ENCODE measurements at regions not wholly inside any gene's neighbourhood (a gene's known extent, or its start where the extent isn't known, plus 50 kb on each side); places are given as distances from the start of the nearest gene placed in this dataset.

DNA sequence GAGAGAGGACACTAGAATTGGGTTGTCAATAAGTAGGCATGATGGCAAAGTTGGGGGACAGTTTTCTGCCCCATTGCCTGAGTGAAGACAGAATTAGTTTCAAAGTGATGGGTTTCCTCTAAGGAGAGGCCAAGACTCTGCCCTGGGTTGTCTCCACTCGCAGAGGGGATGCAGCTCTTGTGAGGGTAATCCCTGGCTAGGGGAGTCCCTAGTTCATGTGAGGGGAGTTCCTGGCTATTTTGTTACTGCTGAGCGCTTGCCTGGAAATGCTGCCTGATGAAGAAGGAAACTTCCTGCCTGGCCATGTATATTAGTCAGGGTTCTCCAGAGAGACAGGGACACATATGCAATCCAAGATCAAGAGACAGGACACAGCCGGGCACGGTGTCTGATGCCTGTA lies 501.5 kb downstream of the BCL11A start:
- H3K27me3 Mint-ChIP-seq = no peaks in the 10 kb centered on the region
- H3K36me3 ChIP-seq (ENCODE audit: insufficient read depth, low read length) = no peaks in the 10 kb centered on the region
- H3K36me3 Mint-ChIP-seq (ENCODE audit: low read depth) = no peaks in the 10 kb centered on the region
- no peaks in the 10 kb centered on the region for H3K9me3 Mint-ChIP-seq
- intact Hi-C loops (cut with DNase I, micrococcal nuclease) = no loop called here
- ChIA-PET CTCF (no interaction called here), POLR2A (no interaction called here)
- no peak overlapping the region for H3K27ac ChIP-seq (ENCODE audit: low read depth in 1 of 2, low read length in 2 of 2)
- H3K4me3 ChIP-seq (ENCODE audit: low read length) = no peak overlapping the region
- DNase-seq (no peak), ATAC-seq (ENCODE audit: poor library complexity) (no peak)
- H3K27me3 ChIP-seq (ENCODE audit: control insufficient read depth in 1 of 2, insufficient read depth in 2 of 2, low read length in 2 of 2) = no peaks in the 10 kb centered on the region
- no peak overlapping the region for H3K4me3 Mint-ChIP-seq
- H3K4me1 Mint-ChIP-seq (ENCODE audit: low read depth) = no peaks in the 10 kb centered on the region
- no peaks in the 10 kb centered on the region for H3K4me1 ChIP-seq (ENCODE audit: insufficient read depth, low read length)
- no peaks in the 10 kb centered on the region for H3K9me3 ChIP-seq (ENCODE audit: control insufficient read depth in 1 of 2, insufficient read depth in 1 of 2, low read length in 2 of 2)
- no peak overlapping the region for H3K27ac Mint-ChIP-seq
- TF ChIP-seq, protein P1, sequence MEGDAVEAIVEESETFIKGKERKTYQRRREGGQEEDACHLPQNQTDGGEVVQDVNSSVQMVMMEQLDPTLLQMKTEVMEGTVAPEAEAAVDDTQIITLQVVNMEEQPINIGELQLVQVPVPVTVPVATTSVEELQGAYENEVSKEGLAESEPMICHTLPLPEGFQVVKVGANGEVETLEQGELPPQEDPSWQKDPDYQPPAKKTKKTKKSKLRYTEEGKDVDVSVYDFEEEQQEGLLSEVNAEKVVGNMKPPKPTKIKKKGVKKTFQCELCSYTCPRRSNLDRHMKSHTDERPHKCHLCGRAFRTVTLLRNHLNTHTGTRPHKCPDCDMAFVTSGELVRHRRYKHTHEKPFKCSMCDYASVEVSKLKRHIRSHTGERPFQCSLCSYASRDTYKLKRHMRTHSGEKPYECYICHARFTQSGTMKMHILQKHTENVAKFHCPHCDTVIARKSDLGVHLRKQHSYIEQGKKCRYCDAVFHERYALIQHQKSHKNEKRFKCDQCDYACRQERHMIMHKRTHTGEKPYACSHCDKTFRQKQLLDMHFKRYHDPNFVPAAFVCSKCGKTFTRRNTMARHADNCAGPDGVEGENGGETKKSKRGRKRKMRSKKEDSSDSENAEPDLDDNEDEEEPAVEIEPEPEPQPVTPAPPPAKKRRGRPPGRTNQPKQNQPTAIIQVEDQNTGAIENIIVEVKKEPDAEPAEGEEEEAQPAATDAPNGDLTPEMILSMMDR (IDR thresholded peaks at IDR 0.05) = no peak

DNA sequence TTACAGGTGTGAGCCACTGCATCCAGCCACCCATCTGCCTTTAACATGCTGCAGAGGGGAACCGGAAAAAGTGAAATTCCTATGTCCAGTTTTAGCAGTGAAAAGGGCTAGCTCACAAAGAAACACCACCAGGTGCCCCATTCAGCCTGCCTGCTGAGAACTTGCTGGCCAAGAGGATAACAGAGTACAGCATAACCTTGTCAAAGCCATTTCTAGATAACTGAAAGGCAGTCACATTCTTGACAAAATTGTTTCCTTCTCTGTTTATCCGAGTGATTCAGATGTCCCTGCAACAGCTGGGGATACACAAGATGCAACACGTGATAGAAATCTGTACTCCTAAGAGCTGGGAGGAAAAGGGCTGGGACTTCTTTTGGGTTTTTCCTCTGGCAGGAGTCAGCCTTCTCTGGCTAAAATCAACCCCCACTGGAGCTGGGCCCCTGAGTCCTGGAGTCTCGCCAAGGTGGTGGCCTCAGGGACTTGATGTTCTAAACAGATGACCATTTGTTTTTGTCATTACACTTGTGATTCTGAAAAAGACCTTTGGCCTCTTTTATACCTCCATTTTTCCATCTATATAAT lies 505.4 kb downstream of the BCL11A start:
- TF ChIP-seq, protein P1 (IDR thresholded peaks at IDR 0.05) = no peak
- no peaks in the 10 kb centered on the region for H3K27me3 Mint-ChIP-seq
- no peaks in the 10 kb centered on the region for H3K27me3 ChIP-seq (ENCODE audit: control insufficient read depth in 1 of 2, insufficient read depth in 2 of 2, low read length in 2 of 2)
- H3K27ac Mint-ChIP-seq = no peak overlapping the region
- H3K36me3 ChIP-seq (ENCODE audit: insufficient read depth, low read length) = no peaks in the 10 kb centered on the region
- ATAC-seq (ENCODE audit: poor library complexity) = no peak
- H3K9me3 ChIP-seq (ENCODE audit: control insufficient read depth in 1 of 2, insufficient read depth in 1 of 2, low read length in 2 of 2) = no peaks in the 10 kb centered on the region
- no peaks in the 10 kb centered on the region for H3K4me1 Mint-ChIP-seq (ENCODE audit: low read depth)
- H3K4me3 Mint-ChIP-seq = no peak overlapping the region
- no peak overlapping the region for H3K27ac ChIP-seq (ENCODE audit: low read depth in 1 of 2, low read length in 2 of 2)
- no peaks in the 10 kb centered on the region for H3K36me3 Mint-ChIP-seq (ENCODE audit: low read depth)
- DNase-seq = no peak
- no peaks in the 10 kb centered on the region for H3K4me1 ChIP-seq (ENCODE audit: insufficient read depth, low read length)
- ChIA-PET POLR2A (no interaction called here), CTCF (no interaction called here)
- no peak overlapping the region for H3K4me3 ChIP-seq (ENCODE audit: low read length)
- intact Hi-C loops (cut with DNase I, micrococcal nuclease) = no loop called here
- no peaks in the 10 kb centered on the region for H3K9me3 Mint-ChIP-seq

DNA sequence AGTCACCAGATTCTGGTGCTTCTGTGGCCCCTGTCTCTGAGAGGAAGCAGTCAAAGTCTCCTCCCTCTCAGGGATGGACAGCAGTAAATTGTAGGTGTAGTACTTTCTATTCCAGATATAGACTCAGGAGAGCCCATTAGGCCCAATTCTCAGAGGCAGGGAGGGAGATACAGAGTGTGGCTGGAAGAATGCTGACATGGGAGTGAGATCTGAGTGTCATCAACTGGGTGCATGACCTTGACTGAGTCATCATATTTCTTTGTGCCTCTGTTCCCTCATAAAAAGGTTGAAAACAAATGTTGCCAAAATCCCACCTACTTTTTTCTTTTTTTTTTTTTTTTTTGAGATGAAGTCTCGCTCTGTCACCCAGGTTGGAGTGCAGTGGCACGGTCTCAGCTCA lies 506.1 kb downstream of the BCL11A start:
- CTCF ChIA-PET = no interaction called here
- no peaks in the 10 kb centered on the region for H3K9me3 Mint-ChIP-seq
- no peak overlapping the region for H3K4me3 Mint-ChIP-seq
- H3K4me1 Mint-ChIP-seq (ENCODE audit: low read depth) = no peaks in the 10 kb centered on the region
- Histone ChIP-seq H3K27ac (ENCODE audit: low read depth in 1 of 2, low read length in 2 of 2) (no peak overlapping the region), H3K4me3 (ENCODE audit: low read length) (no peak overlapping the region), H3K27me3 (ENCODE audit: control insufficient read depth in 1 of 2, insufficient read depth in 2 of 2, low read length in 2 of 2) (no peaks in the 10 kb centered on the region), H3K9me3 (ENCODE audit: control insufficient read depth in 1 of 2, insufficient read depth in 1 of 2, low read length in 2 of 2) (no peaks in the 10 kb centered on the region), H3K36me3 (ENCODE audit: insufficient read depth, low read length) (no peaks in the 10 kb centered on the region), H3K4me1 (ENCODE audit: insufficient read depth, low read length) (no peaks in the 10 kb centered on the region)
- TF ChIP-seq, protein P1 (IDR thresholded peaks at IDR 0.05) = no peak
- POLR2A ChIA-PET = no interaction called here
- no peaks in the 10 kb centered on the region for H3K36me3 Mint-ChIP-seq (ENCODE audit: low read depth)
- intact Hi-C loops (cut with DNase I, micrococcal nuclease) = no loop called here
- DNase-seq (no peak), ATAC-seq (ENCODE audit: poor library complexity) (no peak)
- no peaks in the 10 kb centered on the region for H3K27me3 Mint-ChIP-seq
- no peak overlapping the region for H3K27ac Mint-ChIP-seq

All from CD4-positive, alpha-beta T cell (primary cell).